Aorta (tissue), 5 donors: ENCODE measurements at regions not wholly inside any gene's neighbourhood (a gene's known extent, or its start where the extent isn't known, plus 50 kb on each side); places are given as distances from the start of the nearest gene placed in this dataset.

Experiments used
- ATAC-seq: fragments of 200-7000 bp; cut with Tn5 transposase; one replicate; pipeline ENCODE4 v1.9.1; 2022; ENCODE audit warnings: moderate library complexity; ENCODE audit not compliant: low FRiP score
- DNase-seq, 2 donors: peaks; one replicate each; pipeline ENCODE4 v3.0.0-alpha.2; 2020
- H3K27ac ChIP-seq, 2 donors: one replicate each; pipeline ENCODE4 v1.5.1; 2013; ENCODE audit warnings: low read length in 2 of 2, mild to moderate bottlenecking in 2 of 2, moderate library complexity in 2 of 2, control low read depth in 1 of 2, inconsistent platforms in 1 of 2, low read depth in 1 of 2
- H3K27me3 ChIP-seq, 2 donors: one replicate each; pipeline ENCODE4 v1.6.1; 2013; ENCODE audit warnings: control low read depth in 1 of 2, low read length in 1 of 2, mild to moderate bottlenecking in 1 of 2, moderate library complexity in 1 of 2; ENCODE audit not compliant: insufficient read depth in 2 of 2, control insufficient read depth in 1 of 2
- H3K36me3 ChIP-seq, 2 donors: one replicate each; pipeline ENCODE4 v1.6.1; 2013; ENCODE audit warnings: control low read depth in 1 of 2, low read length in 1 of 2, mild to moderate bottlenecking in 1 of 2; ENCODE audit not compliant: insufficient read depth in 2 of 2, control insufficient read depth in 1 of 2
- H3K4me1 ChIP-seq, 2 donors: one replicate each; pipeline ENCODE4 v1.6.1; 2013; ENCODE audit warnings: low read length in 2 of 2, control low read depth in 1 of 2, mild to moderate bottlenecking in 1 of 2, moderate library complexity in 1 of 2; ENCODE audit not compliant: insufficient read depth in 2 of 2, control insufficient read depth in 1 of 2
- H3K4me3 ChIP-seq, 2 donors: one replicate each; pipeline ENCODE4 v1.5.1; 2013; ENCODE audit warnings: low read length in 2 of 2, control low read depth in 1 of 2, mild to moderate bottlenecking in 1 of 2
- H3K9me3 ChIP-seq: one replicate; pipeline ENCODE4 v1.6.1; 2013; ENCODE audit warnings: mild to moderate bottlenecking, low read length; ENCODE audit not compliant: control insufficient read depth
- WGBS, 2 donors: extraction: QIAGEN DNeasy Blood & Tissue Kit; methylation state at CpG; one replicate each; pipeline ENCODE4 v1.1.7; 2013; 5-methylcytosine and 5-hydroxymethylcytosine counted together
- intact Hi-C, 2 donors: fragments of 100-400 bp; cut with DNase I; formaldehyde crosslinking; loops; one replicate each; pipeline versions ENCODE4 v1.14.2 to v1.15.0; 2022
- donor health status: healthy with polysubstance abuse.
- donor health status: Bipolar disorder and iron deficiency.
- donor health status: DM: no; HTN: no; CAD: no.
- donor health status: DM: no; HTN: no; CAD: no.
- donor health status: DM: yes; HTN: yes; CAD: no.

DNA sequence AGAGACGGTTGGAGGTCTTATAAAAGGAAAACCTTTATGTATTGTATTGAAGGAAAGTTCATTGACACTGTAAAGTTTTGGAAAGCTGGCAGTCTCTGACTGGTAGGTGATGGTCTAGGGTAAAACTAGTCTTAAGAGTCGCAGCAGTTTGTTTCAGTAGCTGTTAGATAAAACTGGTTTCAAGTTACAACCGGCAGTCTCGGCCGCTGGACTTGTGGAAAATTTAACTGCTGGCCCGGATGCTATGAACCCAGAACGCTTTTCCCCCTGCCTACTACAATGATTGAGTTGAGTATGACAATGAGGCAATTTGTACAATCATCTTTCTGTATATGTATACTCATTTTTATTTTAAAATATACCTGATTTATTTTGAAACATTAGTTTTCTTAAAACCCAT is 1426.9 kb downstream of the AACS start:
- Histone ChIP-seq H3K4me3 (no peak overlapping the region), H3K36me3 (no peaks in the 10 kb centered on the region), H3K9me3 (no peaks in the 10 kb centered on the region), H3K27me3 (no peaks in the 10 kb centered on the region), H3K4me1 (no peaks in the 10 kb centered on the region), H3K27ac (no peak overlapping the region)
- DNase-seq (no peak), ATAC-seq (no peak)
- 70 to 75% methylated on average over 7 of the region's 7 CpGs for WGBS, 2 donors
- intact Hi-C loops, result no loop called here

DNA sequence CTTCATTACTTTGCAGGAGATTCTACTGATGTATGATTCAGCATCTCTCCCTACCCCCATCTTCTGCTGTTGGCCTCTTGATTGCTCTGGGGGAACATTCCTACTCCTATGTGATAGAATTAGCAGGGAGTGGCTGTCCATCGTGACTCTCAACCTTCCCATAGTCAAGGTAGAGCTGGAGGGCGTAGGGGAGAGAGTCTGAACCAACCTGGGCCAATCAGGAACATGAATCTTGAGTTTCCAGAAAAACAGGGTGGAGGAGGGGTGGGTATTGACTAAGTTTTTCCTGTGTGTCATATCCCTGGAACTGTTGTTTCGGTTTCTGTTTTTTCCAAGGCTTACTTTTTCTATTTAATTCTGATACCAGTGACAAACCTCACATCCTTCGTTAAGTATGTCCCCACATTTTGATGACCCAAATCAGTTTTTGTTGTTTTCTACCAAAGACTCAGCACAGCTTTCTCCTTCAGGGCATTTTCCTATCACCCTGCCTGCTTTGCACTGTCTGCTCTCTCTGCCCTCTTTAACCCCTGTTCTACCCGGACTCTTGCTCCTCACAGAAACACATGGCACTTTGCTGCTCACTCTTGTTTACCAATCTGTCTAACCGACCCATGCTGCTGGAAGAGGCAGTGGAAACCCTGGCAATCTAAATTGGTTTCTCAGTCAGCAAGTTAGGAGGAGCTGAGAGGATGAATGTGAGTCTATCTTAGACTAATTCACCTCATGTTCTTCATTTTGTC is 1428.3 kb downstream of the AACS start:
- no peaks in the 10 kb centered on the region for H3K9me3 ChIP-seq
- DNase-seq, result no peak
- H3K27ac ChIP-seq, result no peak overlapping the region
- no peaks in the 10 kb centered on the region for H3K27me3 ChIP-seq
- H3K36me3 ChIP-seq, result no peaks in the 10 kb centered on the region
- intact Hi-C loops, result no loop called here
- no peaks in the 10 kb centered on the region for H3K4me1 ChIP-seq
- ATAC-seq, result no peak
- no peak overlapping the region for H3K4me3 ChIP-seq
- 53 to 56% methylated on average over 6 of the region's 6 CpGs for WGBS, 2 donors

DNA sequence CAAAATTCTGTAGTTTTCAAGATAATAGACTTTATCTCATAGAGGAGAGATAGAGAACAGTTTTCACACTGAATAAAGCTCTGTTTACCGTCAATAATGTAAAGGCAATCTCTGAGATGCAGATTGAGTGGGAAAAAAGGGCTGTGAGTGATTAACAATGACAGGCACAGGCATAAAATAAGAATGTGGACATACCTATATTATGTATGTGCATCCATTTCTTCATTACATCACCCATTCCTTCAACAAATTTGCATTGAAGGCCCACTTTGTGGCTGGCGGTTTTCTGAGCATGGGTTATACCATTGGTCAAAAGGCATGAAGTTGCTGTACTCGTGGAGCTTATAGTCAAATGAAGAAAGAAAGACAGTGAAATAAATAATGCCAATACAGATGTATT is 1431.0 kb downstream of the AACS start:
- no peak for DNase-seq
- H3K36me3 ChIP-seq, result no peaks in the 10 kb centered on the region
- H3K4me3 ChIP-seq, result no peak overlapping the region
- H3K9me3 ChIP-seq, result no peaks in the 10 kb centered on the region
- 84 to 88% methylated on average over 3 of the region's 3 CpGs for WGBS, 2 donors
- H3K27ac ChIP-seq, result no peak overlapping the region
- ATAC-seq, result no peak
- intact Hi-C loops, result no loop called here
- no peaks in the 10 kb centered on the region for H3K4me1 ChIP-seq
- no peaks in the 10 kb centered on the region for H3K27me3 ChIP-seq

DNA sequence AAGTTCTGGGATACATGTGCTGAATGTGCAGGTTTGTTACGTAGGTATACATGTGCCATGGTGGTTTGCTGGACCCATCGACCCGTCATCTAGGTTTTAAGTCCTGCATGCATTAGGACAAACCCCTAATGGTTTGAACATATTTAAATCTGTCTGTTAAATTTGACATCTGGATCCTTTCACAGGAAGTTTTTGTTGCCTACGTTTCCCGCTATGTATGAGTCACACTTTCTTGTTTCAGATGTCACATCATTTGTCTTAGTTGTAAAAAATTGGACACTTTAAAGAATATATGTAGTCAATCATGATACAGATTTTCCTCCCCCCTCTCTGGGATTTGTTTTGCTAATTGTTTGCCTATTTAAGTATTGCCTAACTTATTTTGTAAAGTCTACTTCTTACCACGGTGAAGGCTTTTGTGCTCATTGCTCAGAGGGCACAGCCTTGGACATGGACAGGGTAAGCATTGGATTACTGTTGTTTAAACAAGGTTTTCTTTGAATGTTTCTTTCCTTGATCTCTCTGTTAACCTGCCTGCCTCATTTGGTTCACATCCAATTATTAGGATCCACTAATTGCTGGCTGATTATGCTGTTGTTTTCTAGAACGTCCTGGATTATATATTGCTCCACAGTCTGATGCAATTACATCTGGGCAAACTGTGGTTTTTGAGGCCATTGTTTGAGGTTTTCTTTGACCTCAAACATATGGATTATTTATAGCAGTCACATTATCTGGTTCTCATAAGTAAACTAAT is 1441.4 kb downstream of the AACS start:
- ATAC-seq (no peak), DNase-seq (no peak)
- Histone ChIP-seq H3K27me3 (no peaks in the 10 kb centered on the region), H3K4me1 (peaks cover 0 to 5% of the 10 kb centered on the region in 2 donors), H3K27ac (no peak overlapping the region), H3K4me3 (no peak overlapping the region), H3K36me3 (no peaks in the 10 kb centered on the region), H3K9me3 (no peaks in the 10 kb centered on the region)
- intact Hi-C loops, result no loop called here
- 70 to 71% methylated on average over 7 of the region's 7 CpGs for WGBS, 2 donors

DNA sequence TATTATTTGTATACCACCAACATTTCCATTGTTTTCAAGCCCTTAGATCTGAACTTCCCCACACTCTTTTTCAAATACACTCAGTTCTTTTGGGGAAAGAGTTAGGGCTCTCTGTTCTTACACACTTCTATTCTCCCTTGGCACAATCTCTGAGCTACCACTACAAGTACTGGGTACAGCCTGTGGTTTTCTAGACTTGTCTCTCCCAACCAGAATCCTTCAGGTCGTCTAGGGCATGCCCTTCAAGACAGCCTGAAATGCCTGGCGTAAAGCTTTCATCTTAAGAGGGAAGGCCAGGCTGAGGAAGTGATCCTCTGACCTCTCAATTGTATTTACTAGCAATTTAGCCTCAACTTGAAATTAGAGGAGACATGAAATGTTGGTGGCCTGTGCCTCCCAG is 1442.0 kb downstream of the AACS start:
- H3K27me3 ChIP-seq, result no peaks in the 10 kb centered on the region
- no peaks in the 10 kb centered on the region for H3K9me3 ChIP-seq
- 66 to 72% methylated on average over 2 of the region's 2 CpGs for WGBS, 2 donors
- H3K4me1 ChIP-seq, result peaks cover 0 to 5% of the 10 kb centered on the region in 2 donors
- ATAC-seq (no peak), DNase-seq (no peak)
- intact Hi-C loops, result no loop called here
- no peaks in the 10 kb centered on the region for H3K36me3 ChIP-seq
- no peak overlapping the region for H3K4me3 ChIP-seq
- no peak overlapping the region for H3K27ac ChIP-seq

DNA sequence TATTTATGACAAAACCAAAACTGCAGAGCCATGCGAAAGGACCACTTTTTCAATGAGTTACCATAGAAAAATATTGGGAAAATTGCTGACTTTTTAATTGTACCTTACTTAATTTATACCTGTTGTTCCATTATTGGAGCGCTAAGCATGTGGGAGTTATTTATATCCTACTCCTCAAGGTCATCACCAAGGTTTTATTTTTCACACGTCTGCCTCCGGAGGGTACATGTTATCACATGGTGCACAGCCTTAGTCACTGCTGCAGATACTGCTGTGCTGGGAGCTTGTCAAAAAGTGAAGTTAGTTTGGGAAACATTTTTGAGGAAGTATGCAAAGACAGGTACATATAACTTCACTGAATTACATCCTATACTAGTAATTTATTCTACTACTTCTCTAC is 1444.3 kb downstream of the AACS start:
- 25 to 35% methylated on average over 4 of the region's 4 CpGs for WGBS, 2 donors
- intact Hi-C loops, result no loop called here

DNA sequence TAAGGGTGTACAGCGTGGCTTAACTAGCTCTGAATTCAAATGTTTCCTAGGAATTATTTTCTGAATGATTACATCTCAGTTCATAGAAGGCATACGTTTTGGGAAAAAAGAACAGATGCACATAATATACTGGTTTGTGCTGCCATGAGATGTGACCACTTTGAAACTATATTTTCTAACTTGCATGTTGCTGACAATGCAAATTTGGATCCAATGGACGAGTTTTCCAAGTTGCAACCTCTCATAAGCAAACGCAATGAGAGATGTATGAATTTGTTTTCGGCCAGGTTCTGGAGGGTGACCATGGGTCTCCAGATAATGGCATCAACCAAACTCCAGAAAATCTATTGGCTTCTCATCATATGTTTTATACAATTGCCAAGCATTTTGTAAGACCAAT is 1445.4 kb downstream of the AACS start:
- WGBS, 2 donors, result 86 to 87% methylated on average over 5 of the region's 5 CpGs
- no peak for DNase-seq
- intact Hi-C loops, result no loop called here
- Histone ChIP-seq H3K4me1 (peaks cover 0 to 5% of the 10 kb centered on the region in 2 donors), H3K4me3 (no peak overlapping the region), H3K27ac (no peak overlapping the region), H3K27me3 (no peaks in the 10 kb centered on the region), H3K9me3 (no peaks in the 10 kb centered on the region), H3K36me3 (no peaks in the 10 kb centered on the region)
- ATAC-seq, result no peak

More for the DNA sequence above, 1444.3 kb downstream of the AACS start:
- H3K36me3 ChIP-seq, result no peaks in the 10 kb centered on the region
- peaks cover 0 to 5% of the 10 kb centered on the region in 2 donors for H3K4me1 ChIP-seq
- no peak overlapping the region for H3K4me3 ChIP-seq
- H3K9me3 ChIP-seq, result no peaks in the 10 kb centered on the region
- ATAC-seq, result no peak
- no peaks in the 10 kb centered on the region for H3K27me3 ChIP-seq
- no peak overlapping the region for H3K27ac ChIP-seq
- no peak for DNase-seq

DNA sequence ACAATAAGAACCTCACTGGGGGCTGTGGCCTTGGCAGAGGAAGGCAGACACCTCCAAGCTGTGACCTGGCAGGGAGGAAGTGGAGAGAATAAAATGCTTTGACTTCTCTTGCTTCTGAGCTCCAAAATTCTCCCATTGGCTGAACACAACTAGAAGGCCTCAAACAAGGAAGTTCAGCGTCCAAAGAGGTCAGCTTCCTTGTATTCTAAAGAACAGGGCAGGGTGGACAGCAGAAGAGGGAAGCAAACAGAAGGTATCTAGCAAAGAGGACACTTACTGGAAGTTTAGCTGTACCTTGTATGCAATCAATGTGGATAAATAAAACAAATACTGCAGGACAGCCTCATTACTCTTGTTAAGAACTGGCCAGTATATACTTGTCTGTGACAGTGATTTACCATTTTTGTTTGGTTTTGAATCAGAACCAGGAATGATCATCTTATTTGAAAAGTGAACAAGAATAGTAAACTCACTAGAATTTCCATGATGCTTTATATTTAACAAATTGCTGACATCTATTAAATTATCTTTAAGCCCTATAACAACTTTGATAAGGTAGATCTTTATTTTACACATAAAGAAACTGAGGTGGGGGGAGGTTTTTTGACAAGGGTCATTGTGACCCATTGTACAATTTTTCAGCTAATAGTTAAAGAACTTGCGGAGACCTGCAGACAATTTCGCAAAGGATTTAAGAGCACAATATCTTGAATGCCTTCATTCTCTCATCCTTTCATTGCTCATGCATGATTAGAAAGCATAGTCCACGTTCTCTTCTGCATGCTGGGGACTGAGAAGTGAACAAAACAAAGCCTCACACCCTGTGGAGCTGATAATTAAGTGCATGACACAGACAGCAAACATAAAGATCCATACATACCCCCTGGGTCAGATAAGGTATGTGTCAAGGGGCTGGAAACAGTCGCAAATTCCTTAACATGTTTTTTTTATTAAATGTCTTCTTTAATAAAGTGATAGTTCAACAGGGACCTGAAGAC is 1448.0 kb downstream of the AACS start:
- Histone ChIP-seq H3K36me3 (no peaks in the 10 kb centered on the region), H3K27ac (no peak overlapping the region), H3K27me3 (no peaks in the 10 kb centered on the region), H3K4me1 (peaks cover 0 to 5% of the 10 kb centered on the region in 2 donors), H3K9me3 (no peaks in the 10 kb centered on the region), H3K4me3 (no peak overlapping the region)
- intact Hi-C loops, result no loop called here
- WGBS, 2 donors, result 73 to 75% methylated on average over 5 of the region's 5 CpGs
- no peak for ATAC-seq
- no peak for DNase-seq
